ENCODE measurements at regions not wholly inside any gene's neighbourhood (a gene's known extent, or its start where the extent isn't known, plus 50 kb on each side); places are given as distances from the start of the nearest gene placed in this dataset.

DNA sequence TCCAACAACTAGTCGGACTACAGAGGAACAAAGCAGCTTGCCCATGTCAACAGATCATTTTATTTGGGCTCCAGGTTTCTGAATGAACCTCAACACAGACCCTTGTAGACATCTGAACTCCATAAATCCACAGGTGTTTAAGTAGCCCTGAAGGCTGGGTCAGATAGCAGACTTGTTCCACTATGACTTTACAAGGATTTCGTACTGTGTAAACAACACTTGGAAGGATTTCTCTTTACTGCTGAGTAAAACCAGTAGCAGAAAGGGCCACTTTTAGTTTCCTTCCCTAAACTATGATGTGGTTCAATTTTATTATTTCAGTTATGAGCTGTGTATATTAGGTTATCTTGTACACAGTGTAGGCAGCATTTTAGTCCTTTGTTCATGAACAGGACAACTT lies 316.4 kb upstream of the ADGRL2 start:
- DNase-seq (ENCODE audit: low read depth in 1 of 2, low spot score in 1 of 2): no peak
- TF ChIP-seq, protein P1, sequence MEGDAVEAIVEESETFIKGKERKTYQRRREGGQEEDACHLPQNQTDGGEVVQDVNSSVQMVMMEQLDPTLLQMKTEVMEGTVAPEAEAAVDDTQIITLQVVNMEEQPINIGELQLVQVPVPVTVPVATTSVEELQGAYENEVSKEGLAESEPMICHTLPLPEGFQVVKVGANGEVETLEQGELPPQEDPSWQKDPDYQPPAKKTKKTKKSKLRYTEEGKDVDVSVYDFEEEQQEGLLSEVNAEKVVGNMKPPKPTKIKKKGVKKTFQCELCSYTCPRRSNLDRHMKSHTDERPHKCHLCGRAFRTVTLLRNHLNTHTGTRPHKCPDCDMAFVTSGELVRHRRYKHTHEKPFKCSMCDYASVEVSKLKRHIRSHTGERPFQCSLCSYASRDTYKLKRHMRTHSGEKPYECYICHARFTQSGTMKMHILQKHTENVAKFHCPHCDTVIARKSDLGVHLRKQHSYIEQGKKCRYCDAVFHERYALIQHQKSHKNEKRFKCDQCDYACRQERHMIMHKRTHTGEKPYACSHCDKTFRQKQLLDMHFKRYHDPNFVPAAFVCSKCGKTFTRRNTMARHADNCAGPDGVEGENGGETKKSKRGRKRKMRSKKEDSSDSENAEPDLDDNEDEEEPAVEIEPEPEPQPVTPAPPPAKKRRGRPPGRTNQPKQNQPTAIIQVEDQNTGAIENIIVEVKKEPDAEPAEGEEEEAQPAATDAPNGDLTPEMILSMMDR (IDR thresholded peaks at IDR 0.05; ENCODE audit: insufficient read depth, low read length): no peak
- TF ChIP-seq, protein P2, sequence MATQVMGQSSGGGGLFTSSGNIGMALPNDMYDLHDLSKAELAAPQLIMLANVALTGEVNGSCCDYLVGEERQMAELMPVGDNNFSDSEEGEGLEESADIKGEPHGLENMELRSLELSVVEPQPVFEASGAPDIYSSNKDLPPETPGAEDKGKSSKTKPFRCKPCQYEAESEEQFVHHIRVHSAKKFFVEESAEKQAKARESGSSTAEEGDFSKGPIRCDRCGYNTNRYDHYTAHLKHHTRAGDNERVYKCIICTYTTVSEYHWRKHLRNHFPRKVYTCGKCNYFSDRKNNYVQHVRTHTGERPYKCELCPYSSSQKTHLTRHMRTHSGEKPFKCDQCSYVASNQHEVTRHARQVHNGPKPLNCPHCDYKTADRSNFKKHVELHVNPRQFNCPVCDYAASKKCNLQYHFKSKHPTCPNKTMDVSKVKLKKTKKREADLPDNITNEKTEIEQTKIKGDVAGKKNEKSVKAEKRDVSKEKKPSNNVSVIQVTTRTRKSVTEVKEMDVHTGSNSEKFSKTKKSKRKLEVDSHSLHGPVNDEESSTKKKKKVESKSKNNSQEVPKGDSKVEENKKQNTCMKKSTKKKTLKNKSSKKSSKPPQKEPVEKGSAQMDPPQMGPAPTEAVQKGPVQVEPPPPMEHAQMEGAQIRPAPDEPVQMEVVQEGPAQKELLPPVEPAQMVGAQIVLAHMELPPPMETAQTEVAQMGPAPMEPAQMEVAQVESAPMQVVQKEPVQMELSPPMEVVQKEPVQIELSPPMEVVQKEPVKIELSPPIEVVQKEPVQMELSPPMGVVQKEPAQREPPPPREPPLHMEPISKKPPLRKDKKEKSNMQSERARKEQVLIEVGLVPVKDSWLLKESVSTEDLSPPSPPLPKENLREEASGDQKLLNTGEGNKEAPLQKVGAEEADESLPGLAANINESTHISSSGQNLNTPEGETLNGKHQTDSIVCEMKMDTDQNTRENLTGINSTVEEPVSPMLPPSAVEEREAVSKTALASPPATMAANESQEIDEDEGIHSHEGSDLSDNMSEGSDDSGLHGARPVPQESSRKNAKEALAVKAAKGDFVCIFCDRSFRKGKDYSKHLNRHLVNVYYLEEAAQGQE (IDR thresholded peaks at IDR 0.05; ENCODE audit: insufficient replicate concordance, low read depth): no peak
- TF ChIP-seq SPI1 (IDR thresholded peaks at IDR 0.05; ENCODE audit: borderline replicate concordance, low read depth) (no peak), POLR2AphosphoS5 (IDR thresholded peaks at IDR 0.05; ENCODE audit: low read depth) (no peak)
- Histone ChIP-seq H3K4me3 (replicated peaks; ENCODE audit: insufficient read depth, low read length) (no peak overlapping the region), H3K27ac (replicated peaks) (no peak overlapping the region), H3K27me3 (ENCODE audit: insufficient read depth, poor library complexity, severe bottlenecking) (no peaks in the 10 kb centered on the region)

- DNase-seq (ENCODE audit: low read depth in 1 of 2, low spot score in 1 of 2): no peak
- Histone ChIP-seq H3K4me3 (replicated peaks; ENCODE audit: insufficient read depth, low read length) (no peak overlapping the region), H3K27ac (replicated peaks) (no peak overlapping the region), H3K27me3 (ENCODE audit: insufficient read depth, poor library complexity, severe bottlenecking) (no peaks in the 10 kb centered on the region)
- TF ChIP-seq POLR2AphosphoS5 (IDR thresholded peaks at IDR 0.05; ENCODE audit: low read depth) (no peak), SPI1 (IDR thresholded peaks at IDR 0.05; ENCODE audit: borderline replicate concordance, low read depth) (no peak), GABPA (IDR thresholded peaks at IDR 0.05; ENCODE audit: low read depth) (no peak)
- TF ChIP-seq, protein P1 (IDR thresholded peaks at IDR 0.05; ENCODE audit: insufficient read depth, low read length): no peak
- TF ChIP-seq, protein P2 (IDR thresholded peaks at IDR 0.05; ENCODE audit: insufficient replicate concordance, low read depth): no peak
These were observed 322.5 kb upstream of the ADGRL2 start for GRCh38 chr1:81478219-81478618.

DNA sequence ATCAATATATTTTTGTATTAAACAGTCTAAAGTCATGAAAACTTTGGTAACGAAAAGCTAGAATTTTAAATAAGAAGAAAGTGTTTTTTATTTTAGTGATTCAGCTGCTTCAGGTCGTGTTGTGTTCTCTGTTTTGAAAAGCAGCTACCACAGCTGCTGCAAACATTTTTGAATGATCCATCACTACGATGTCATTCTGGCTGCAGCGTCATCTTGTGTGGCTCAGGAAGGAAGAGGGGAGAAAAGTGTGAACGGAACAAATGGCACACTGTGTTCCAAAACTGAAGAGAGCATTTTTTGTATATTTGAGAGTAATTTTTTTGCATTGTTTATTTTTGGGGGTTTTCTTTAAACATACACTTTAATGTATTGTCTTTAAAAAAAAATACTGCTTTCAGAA lies 323.0 kb upstream of the ADGRL2 start:
- H3K27ac ChIP-seq (replicated peaks): no peak overlapping the region
- no peak for DNase-seq (ENCODE audit: low read depth in 1 of 2, low spot score in 1 of 2)
- H3K4me3 ChIP-seq (replicated peaks; ENCODE audit: insufficient read depth, low read length): no peak overlapping the region
- TF ChIP-seq GABPA (IDR thresholded peaks at IDR 0.05; ENCODE audit: low read depth) (no peak), SPI1 (IDR thresholded peaks at IDR 0.05; ENCODE audit: borderline replicate concordance, low read depth) (no peak), POLR2AphosphoS5 (IDR thresholded peaks at IDR 0.05; ENCODE audit: low read depth) (no peak)
- TF ChIP-seq, protein P2 (IDR thresholded peaks at IDR 0.05; ENCODE audit: insufficient replicate concordance, low read depth): no peak
- TF ChIP-seq, protein P1 (IDR thresholded peaks at IDR 0.05; ENCODE audit: insufficient read depth, low read length): no peak
- H3K27me3 ChIP-seq (ENCODE audit: insufficient read depth, poor library complexity, severe bottlenecking): no peaks in the 10 kb centered on the region
